HG02759 (cell line): ENCODE measurements at regions not wholly inside any gene's neighbourhood (a gene's known extent, or its start where the extent isn't known, plus 50 kb on each side); places are given as distances from the start of the nearest gene placed in this dataset.

Source experiments
- ATAC-seq: cut with Tn5 transposase; IDR thresholded peaks from one replicate; pipeline ENCODE4 v1.9.1; 2021; ENCODE audit warnings: mild to moderate bottlenecking, moderate library complexity; ENCODE audit not compliant: unreplicated experiment

DNA sequence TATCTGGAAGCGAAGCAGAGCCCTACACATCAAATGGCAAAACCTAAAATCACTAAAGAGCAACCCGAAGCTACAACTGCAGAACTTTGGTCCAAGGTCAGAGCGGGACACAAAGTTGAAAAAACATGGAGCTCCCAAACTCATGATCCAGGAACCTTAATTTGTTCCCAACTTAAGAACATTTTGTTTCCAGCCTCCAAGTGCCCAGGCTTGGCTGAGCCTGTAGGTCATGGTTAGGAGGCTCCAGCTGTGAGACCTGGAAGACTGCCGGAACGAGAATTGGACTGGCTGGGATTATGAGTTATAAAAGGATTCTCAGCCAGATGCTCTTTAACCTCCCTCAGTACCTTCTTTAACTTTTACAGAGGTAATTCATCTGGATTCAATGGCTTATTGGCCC, 349.1 kb upstream of the DDX53 start:
- ATAC-seq, result no peak

DNA sequence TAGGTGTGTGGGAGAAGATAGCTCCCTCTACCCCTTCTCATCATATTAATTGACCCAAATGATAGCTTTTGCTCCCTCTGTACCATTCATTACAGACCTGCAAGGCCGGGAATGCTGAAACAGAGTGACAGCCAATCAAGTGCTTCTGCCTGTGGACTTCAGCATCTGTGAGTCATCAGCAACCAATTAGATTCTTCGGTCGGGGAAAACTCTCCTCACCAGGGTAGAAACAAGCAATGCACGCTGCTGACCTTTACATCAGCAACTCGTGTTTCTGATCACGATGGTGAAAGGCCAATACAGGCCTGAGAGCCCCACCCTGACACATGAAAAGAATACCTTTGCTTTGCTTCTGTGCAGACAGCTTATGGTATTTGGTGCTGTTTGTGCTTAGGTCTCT, 347.2 kb upstream of the DDX53 start:
- ATAC-seq, result no peak

DNA sequence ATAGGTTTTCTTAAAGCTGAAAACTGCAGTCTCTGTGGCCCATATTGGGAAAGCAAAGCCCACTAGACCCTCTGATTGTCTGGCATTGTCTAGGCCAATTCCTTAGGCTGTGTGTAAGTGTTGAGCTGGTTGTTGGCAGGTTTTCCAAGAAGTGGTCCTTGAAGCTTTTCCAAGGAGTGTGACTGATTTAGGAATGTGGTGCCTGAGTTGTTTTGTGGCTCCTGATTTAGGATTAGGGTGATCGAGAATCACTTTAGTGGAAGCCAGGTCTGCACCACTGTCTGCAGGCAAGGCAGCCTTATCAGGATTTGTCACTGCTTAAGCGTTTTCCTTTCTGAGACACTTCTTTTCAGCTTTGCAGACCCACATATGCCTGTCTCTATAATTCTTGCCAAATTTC, 339.0 kb upstream of the DDX53 start:
- no peak for ATAC-seq

DNA sequence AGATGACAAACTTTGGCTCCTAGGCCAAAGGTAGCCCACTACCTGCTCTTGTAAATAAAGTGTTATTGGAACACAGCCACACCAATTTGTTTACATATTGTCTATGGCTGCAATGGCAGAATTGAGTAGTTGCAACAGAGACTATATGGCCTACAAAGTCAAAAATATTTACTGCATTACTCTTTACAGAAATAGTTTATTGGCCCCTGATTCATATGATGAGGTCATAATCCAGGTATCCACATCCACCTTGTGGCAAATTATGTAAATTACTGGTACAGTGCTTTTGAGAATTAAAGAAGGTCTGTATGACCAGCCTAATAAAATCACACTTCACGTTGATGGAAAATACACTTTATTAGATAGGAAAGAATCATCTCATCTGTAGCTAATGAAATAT, 337.0 kb upstream of the DDX53 start:
- no peak for ATAC-seq

DNA sequence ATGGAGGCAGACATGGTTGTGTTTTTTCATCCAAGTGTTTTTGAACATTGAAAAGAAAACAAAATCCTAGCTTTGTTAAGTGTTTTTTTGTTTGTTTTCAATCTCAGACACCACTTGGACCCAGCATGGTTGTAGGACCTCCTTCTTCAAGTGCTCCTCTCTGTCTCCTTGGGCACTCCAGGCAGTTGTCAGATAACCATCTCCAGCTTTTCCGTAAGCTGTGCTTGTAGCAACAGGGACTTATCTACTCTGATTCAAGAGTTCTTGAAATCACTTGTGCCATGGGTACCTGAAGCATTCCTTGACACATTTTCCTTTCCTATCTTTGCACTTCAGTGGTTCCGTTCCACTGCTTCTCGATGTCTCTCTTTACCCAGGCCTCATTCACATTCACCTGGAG, 334.9 kb upstream of the DDX53 start:
- ATAC-seq, result no peak

DNA sequence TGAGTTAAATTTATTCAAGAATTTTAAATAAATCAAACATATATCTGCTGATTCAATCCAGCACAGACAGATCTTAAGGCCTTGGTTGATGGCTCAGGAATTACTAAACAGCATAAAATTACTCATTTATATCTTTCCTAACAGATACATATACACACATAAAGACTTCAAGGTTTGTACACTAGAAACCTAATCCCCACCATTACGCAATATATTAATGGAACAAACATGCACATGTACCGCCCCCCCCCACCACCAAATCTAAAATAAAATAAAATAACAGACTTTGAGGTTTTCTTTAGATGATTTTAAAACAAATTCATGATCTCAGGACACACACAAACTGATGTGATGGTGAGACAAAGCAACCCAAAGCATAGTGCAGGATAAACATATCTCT, 333.9 kb upstream of the DDX53 start:
- no peak for ATAC-seq

DNA sequence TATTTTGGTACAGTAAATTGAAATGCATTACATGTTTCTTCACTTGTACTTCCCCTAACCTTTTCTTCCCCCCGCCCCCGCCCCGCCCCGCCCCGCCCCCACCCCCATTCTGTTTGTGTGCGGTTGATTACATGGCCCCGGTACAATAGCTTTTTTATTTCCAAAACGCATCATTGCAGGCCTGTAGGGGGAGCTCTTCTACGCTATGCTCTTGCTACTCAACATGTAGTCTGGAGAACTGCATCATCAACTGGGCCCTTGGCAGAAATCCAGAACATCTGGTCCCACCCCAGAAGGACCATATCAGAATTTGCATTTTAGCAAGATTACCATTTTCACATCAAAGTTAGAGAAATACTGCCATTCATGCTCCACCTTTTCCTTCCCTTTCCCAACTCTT, 333.3 kb upstream of the DDX53 start:
- peak; percentile 68 for ATAC-seq

DNA sequence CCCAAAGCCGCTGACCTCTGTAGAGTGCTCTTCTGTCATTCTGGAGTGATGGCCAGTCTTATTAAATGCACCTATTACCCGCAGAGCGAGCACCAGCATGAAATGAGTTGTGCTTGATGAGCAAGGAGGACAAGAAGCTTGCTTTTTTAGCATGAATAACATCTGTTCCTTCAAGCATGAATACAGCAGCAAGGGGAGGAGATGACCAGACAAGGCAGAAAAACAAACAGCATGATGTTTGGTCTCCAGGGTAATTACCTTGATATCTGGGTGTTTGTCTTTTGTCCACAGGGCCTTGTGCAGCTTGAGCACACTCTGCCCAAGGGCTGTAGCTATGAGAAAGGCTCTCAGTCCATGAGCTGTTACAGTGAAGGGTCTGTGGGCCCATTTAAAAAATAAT, 324.8 kb upstream of the DDX53 start:
- no peak for ATAC-seq

DNA sequence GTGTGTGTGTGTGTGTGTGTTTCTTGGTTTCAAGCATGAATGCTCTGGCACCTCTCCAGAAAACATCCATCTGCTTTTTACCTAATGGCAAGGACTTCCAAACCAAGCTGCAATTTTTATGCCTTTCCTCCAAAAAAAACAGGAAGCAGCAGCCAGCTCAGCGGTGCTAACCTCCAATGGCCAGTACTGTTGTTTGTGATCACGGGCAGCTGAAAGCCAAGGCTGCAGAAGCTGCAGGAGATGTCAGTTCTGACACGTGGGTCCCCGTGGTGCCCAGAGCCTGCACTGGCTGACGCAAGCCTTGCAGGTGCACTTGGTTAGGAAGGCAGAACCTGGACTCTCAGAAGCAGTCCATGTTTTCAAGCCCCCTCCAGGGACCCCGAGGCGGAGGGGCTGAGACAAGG, 313.6 kb upstream of the DDX53 start:
- no peak for ATAC-seq

DNA sequence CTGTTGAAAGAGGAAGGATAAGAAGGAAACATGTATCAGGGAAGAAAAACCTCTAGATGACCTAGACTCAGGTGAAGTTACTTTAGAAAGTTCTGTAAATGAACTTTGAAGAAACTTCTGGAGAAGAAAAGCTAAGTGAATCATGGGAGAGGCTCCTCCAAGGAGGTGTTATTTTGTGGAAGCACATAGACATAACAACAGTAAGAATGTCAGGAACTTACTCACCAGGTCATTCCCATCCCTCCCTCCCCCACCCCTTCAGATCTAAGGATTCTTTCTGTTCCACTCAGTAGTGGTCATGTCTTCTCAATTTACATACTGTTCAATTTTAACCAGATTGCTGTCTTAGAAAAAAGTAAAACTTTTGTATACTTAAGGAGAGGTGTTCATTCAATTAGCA, 310.5 kb upstream of the DDX53 start:
- no peak for ATAC-seq

DNA sequence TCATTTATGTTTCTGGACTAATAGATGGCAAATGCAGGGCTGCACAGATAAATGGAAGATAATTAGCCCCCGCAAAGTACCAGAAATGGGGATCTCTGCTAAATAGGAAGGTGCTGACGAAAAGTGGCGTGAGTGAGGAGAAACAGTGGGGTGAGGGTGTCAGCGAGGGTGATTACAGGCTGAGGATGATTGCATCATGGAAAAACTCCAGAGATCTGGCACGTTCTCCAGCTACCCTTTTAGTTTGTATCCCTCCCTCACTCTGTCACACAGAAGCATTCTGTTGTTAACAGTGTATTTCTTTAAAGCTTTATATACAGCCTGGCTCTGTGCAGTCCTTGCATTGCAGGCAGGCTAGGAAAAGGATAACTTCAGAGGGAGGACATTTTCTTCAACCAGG, 309.6 kb upstream of the DDX53 start:
- ATAC-seq, result no peak

DNA sequence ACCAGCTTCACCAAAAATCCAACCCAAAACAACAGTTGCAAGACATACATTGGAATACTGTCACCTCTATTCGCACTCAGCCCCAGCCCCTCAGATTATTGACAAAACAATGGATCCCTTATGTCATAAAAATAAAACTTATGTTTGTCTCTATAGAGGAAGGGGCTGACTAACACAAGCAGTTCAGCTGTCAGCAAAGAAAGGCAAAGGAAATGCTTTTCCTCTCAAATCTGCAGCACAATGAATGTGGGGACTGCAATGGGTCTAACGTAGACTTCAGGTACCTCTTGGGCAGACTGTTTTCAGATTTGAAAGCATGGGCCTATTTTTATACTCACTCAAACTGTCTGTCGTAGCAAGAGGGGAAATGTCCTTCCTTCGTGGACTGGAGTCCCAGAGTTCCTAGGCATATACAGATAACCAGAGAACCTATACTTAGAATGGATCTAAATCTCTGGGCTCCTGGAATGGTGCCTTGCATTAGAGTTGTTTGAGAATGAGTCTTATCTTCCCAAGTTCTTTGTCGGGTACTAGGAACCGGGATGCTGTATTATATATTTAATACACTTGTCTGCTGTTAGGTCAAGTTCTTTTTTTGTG, 307.7 kb upstream of the DDX53 start:
- no peak for ATAC-seq

DNA sequence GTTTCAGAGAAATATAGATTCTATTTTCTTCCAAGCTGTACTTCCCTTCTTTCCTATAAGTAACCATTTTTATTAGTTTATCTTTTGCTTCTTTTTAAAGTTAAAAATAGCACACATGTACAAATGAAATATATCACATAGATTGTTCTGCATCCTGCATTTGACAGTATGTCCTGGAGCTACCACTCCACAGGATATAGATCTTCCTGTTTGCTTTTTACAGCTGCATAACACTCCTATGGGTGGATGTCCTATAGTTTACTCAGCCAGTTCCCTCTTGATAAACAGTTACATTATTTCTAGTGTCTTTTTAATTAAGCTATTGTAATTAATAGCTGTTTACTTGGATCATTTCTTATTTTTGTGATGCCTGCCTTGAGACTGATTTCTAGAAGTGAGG, 301.6 kb upstream of the DDX53 start:
- no peak for ATAC-seq

DNA sequence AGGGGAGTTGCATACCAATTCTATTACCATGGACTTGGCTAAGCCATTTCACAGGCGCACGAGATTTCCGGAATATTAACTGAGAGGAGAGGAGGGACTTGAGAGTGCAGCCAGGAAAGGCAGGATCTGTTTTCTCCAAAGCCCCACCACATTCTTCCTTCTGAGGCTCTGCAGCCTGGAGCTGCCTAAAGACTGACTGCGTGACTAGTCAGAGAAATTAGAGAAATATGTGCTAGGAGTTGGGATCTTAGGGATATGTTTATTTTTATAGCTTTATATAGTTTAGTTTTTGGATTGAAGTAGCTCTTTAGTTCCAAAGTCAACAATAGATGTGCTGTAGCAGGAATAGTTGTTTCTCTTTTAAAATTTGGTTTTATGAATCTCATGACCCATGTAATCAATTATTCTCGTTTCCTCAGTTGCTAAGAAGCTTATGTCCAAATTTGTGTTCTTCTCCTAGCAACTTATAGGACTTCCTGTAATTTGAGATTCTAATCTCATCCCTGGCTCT, 300.1 kb upstream of the DDX53 start:
- ATAC-seq, result no peak

DNA sequence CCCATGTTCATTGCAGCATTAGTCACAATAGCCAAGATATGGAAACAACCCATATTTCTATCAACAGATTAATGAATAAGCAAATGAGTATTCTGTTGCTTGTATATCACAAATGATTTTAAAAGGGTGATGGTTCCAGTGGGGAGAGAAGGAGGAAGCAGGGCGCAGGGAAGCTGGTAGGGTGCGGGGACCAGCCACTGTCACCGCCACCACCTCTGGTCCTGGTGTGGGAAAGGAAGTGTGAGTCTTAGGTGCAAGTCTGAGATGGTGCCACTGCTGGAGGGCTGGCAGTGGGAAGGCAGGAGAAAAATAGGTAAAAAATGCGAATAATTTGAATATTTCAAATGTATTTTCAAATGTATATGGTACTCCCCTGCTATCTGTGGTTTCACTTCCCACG, 286.8 kb upstream of the DDX53 start:
- ATAC-seq, result no peak

DNA sequence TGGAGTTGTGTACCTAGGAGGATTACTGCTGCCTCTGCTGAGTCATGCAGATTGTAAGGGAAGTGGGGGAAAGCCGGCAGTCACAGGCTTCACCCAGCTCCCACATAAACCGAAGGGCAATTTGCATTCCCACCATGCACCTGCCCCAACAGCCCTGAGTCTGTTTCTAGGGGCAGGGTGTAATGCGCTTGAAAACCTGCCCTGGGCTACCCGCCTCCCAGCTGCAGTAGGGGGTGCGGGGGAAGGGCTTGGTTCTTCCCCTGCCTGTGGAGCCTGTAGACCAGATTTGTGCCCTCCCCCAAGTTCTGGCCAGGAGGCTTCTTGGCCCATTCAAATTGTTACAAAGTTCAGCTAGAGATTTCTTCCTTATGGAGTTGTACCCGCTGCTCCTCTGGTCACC, 269.2 kb upstream of the DDX53 start:
- no peak for ATAC-seq

DNA sequence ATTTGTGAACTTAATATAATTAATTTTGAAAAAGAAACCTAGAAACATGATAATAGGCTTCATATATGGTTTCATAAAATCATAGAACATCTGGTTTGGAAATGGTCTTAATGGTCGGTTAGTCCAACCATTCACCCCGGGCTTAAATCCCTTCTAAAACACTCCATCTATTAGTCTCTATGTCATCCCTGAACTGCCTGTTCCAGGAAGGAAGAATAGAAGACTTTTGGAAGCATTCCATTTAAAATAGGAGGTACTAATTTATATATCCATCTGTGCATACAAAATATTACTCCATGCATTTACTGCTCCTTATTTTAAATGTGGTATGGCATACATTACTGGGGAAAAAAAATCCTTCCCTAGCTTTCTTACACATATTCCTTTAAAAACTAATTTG, 262.2 kb upstream of the DDX53 start:
- ATAC-seq, result no peak

DNA sequence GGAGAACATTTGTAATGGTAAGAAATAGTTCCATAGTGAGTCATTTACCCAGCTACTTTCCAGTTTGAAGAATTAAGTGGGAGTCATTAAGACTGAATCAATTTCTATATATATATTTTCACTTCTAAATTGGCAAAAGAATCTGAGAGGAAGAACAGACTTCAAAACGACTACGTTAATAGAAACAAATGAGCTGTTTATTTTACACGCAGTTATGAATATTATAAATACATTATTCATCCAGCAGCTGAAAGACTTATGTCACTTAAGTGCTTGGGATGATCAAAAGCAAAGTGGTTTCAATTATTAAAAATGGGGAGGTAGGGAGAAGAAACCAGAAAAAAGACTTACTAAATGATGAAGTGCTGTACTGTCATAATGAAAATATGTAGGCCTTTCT, 260.5 kb upstream of the DDX53 start:
- ATAC-seq, result no peak

DNA sequence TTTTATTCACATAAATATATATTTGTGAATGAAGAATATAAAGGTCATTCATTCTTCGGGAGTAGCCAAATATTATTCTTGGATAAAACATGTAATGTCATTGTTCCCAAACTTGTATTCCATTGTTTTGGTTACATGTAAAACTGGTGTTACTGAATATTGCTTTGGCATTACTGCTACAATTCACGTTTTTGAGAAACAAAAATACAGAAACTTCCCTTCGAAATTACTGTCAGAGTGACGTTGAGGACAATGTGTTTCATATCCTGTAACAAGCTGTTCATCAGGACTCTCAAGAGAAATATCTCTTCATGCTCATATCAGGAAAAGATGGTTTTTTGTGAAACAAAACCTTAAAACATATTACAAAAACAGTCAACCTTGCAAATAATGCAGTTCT, 258.9 kb upstream of the DDX53 start:
- ATAC-seq, result no peak

DNA sequence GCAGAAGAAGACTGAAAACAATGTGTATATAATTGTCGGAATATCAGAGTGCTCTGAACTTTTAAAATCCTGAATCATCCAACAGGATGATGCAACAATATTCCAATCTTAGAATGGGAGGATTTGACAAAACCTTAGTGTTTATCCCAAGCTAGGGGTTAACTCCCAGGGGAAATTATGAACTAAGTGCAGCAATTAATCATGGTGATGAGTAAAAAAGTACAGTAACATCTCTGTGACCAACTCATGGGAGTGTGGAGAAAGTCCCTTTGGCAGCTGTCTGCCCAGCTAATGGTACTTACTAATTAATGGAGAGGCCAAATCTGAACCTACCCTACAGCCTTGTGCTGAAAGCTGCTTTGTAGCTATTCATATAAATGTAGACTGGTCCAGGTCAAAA, 257.6 kb upstream of the DDX53 start:
- ATAC-seq, result no peak

DNA sequence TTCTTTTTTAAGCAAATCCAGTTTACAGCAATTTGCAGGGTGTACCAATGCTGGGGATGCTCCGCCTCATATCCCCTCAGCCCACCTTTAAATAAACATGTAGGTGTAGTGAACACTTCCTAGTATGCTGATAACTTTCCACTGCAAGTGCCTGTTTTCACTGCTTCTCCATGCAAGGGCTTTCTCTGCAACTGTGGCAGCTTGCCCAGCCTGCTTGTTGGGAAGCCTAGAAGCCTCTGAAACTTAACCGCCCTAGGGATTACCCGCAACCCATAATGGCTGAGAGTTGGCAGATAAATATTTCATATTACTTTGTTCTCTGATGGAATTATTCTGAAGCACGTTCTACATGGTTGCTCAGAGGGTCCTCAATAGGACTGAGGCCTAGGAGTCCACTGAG, 253.7 kb upstream of the DDX53 start:
- no peak for ATAC-seq

DNA sequence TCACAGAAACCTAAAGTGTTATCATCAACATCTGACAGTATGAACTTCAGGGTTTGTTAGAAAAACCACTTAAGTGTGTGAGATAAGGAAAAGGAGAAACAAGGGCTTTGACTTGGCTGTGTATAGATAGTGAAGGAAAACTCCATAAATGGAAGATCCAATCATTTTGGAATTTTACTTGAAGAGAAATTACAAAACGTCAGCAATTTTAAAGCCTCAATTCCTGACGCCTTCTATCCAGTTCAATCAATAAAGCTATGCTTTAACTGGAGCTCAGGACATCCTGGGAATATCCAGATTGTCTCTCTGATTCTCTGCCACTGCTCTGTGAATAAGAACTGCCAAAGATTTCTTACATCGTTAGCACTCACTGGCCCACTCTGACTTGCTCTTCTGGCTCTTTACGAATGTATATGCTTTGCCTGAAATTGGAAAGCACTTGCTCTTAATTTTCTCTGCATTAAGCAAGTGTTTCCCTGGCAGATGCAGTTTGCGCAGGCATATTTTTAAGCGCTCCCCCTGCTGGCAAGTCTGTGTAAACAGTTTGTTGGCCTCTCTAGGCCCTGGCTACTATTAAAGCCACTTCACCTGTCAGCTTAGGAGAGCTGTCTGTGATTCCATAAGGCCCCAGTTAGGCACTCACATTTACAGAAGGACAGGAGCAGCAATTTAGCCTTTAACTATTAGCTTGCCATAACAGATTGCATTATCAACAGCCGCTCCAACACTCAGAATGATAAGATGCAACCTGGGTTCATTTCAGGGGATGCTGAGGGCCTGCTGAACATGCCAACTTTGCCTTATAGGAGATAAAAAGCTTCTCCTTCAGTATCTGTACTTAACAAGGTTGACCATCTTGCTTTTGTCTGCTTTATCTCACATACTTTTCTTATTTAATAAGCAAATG, 251.4 kb upstream of the DDX53 start:
- ATAC-seq, result peak; percentile 85
